ENCODE measurements at regions not wholly inside any gene's neighbourhood (a gene's known extent, or its start where the extent isn't known, plus 50 kb on each side); places are given as distances from the start of the nearest gene placed in this dataset.

DNA sequence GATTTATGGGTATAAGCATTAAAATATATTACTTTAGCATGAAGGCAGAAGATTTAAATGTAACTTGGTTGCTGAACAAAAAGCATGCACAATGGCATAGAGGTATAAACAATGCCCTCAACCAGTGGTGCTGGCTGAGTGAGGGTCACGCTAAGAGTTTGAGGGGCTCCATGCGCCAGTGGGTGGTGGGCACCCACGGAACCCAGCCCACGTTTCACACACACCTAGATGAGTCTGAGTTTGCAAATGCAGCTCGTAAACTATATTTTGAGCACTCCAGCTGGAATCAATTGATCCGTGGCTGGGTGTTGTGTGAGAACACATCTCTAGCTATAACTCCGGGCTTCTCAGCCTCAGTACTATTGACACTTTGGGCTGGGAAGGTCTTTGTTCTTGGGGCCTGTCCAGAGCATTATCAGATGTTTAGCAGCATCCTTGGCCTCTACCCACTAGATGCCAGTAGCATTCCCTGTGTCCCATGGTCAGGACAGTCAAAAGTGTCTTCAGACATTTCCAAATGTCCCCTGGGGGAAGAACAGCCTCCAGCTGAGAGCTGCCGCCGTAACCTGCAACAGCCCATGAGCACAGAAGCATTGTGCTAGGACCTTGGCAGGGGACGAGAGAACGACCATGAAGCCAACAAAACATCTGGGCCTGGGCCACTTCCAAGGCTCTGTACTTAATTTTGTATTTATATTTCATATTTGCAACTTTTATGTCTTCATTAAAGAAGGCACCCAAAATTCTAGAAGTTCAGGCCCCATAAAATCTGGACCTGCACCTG, 108.1 kb upstream of the SOX1 start:
- no peak for TF ChIP-seq GATA2 (IDR thresholded peaks at IDR 0.05; ENCODE audit: low read depth, low read length)
- no peak for TF ChIP-seq GATA3 (IDR thresholded peaks at IDR 0.05; ENCODE audit: low read depth, low read length)

All from SH-SY5Y (cell line).